HG03064 (cell line): ENCODE measurements at regions not wholly inside any gene's neighbourhood (a gene's known extent, or its start where the extent isn't known, plus 50 kb on each side); places are given as distances from the start of the nearest gene placed in this dataset.

Experiments
- ATAC-seq: cut with Tn5 transposase; IDR thresholded peaks from one replicate; pipeline ENCODE4 v1.9.1; 2021; ENCODE audit warnings: low read depth; ENCODE audit not compliant: unreplicated experiment

DNA sequence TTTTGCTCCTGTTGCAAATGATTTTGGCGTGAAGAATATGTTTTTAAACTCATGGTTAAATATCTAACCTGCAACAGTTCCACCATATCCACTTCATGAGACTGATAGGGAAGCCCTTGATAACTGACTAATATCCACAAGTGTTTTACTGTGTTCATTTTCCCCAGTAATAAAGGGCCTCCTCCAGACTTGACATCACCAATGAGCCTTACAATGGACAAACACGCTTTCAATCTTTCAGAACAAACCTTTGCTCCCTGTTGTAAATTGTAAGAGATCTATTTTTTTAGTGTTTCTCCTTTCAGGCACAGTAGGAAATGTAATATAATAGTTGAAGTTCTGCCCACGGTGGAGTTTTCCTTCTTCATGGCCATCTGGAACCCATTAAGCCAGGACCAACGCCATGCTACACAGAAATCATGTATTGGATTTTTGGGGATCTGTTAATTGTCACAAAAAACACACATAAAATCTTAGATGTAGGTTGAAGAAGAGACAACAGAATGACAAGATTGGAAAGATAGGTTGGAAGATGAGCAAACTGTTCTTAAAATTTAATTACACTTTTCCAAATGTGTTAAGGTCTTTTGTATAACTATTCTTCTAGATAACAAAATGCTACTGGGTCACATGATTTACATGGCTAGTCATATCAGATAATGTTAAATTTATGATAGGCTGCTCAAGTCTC is 1030.1 kb downstream of the FSTL5 start:
- ATAC-seq: no peak

DNA sequence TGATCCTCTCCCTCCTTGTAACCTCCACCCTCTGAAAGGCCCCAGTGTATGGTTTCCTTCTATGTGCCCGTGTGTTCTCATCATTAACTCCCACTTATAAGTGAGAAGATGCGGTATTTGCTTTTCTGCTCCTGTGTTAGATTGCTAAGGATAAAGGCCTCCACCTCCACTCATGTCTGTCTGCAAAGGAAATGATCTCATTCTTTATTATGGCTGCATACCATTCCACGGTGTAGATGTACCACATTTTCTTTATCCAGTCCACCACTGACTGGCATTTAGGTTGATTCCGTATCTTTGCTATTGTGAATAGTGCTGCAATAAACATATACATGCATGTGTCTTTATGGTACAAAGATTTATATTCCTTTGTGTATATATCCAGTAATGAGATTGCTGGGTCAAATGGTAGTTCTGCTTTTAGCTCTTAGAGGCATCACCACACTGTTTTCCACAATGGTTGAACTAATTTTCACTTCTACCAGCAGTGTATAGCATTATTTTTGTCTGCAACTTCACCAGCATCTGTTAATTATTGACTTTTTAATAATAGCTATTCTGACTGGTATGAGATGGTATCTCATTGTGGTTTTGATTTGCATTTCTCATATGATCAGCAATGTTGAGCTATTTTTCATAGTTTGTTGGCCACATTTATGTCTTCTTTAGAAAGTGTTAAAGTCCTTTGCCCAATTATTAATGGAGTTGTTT is 1030.9 kb downstream of the FSTL5 start:
- ATAC-seq: peak; percentile 86

- ATAC-seq: no peak
Measured at GRCh38 chr4:161121451-161121850, 1042.3 kb downstream of the FSTL5 start.

DNA sequence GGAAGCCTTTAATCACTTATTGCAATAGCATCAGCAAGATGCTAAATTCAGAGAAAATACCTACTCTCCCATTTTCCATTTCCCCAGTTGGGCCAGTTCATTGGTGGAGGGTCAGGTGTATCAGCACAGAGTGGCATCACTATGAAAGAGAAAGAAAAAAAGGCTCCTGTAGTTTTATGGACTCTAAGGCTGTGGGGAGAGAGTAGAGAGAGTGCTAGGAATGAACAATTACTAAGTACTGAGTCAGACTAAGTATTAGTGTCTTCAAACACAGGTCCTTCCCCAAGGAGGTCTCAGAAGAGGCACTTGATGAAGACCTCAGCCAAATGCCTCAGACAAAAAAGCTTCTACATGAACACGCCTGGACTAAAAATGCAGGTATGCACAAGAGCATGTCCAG is 1061.9 kb downstream of the FSTL5 start:
- ATAC-seq: no peak

DNA sequence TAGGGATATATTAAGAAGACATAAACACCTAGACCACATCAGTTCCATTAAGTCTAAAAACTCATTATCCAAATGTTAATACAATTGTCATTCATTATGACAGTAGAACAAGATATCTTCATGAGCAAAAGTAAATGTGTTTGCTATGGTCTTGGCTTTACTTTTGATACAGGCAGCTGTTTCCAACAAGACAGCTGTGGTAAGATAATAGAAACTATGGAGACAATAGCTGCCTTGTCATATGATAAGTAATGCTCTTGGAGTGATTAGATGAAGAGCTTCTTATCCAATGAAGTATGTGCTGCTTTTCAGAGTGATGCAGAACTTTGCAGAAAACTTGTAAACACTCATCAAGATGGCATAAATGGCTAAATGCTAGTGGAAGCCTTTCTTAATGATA is 1066.0 kb downstream of the FSTL5 start:
- ATAC-seq: no peak

DNA sequence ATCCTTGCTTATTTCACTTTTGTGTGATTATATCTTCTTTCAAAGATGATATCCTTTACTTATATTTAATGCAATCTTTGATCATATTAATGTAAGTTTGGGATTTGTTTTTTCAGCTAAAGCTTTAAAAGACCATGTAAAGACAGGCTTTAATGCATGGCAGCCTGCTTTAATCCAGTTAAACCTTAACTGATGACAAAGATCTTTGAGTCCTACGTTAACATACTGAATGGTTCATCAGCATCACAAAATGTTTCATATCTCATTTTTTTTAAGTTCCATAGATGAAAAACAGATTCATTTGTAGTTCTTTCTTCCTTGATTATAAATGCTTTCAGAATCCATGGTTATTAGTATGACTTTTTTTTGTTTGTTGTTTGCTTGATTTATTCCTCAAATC is 1102.8 kb downstream of the FSTL5 start:
- ATAC-seq: no peak
